GM12873 (cell line): ENCODE measurements at regions not wholly inside any gene's neighbourhood (a gene's known extent, or its start where the extent isn't known, plus 50 kb on each side); places are given as distances from the start of the nearest gene placed in this dataset.

ENCODE experiments used
- TF ChIP-seq, protein P1 (sequence below): IDR thresholded peaks from 2 replicates; pipeline ENCODE4 v1.5.1; 2012; ENCODE audit warnings: low read depth, mild to moderate bottlenecking, moderate library complexity, low read length, control low read depth; ENCODE audit not compliant: insufficient read depth; ENCODE audit errors: missing control alignments

DNA sequence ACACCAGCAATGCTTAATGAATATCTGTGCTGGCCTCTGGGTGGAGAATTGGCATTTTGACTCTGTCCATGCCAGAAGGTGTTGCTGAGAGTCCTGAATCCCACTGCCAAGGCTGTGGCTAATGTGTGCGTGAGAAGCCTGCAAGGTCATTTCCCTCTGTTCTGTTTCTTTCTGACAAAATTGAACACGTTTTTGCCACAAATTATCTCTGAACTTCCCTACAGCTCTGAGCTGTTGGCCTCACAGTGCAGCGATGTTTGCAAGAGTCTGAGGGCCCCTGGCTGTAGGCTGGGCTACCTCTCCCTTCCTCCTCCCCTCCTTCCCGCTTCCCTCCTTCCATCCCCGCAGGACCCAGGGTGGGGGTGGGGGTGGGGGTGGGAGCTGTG is 154.1 kb upstream of the HS6ST1 start:
- TF ChIP-seq, protein P1, sequence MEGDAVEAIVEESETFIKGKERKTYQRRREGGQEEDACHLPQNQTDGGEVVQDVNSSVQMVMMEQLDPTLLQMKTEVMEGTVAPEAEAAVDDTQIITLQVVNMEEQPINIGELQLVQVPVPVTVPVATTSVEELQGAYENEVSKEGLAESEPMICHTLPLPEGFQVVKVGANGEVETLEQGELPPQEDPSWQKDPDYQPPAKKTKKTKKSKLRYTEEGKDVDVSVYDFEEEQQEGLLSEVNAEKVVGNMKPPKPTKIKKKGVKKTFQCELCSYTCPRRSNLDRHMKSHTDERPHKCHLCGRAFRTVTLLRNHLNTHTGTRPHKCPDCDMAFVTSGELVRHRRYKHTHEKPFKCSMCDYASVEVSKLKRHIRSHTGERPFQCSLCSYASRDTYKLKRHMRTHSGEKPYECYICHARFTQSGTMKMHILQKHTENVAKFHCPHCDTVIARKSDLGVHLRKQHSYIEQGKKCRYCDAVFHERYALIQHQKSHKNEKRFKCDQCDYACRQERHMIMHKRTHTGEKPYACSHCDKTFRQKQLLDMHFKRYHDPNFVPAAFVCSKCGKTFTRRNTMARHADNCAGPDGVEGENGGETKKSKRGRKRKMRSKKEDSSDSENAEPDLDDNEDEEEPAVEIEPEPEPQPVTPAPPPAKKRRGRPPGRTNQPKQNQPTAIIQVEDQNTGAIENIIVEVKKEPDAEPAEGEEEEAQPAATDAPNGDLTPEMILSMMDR = no peak

DNA sequence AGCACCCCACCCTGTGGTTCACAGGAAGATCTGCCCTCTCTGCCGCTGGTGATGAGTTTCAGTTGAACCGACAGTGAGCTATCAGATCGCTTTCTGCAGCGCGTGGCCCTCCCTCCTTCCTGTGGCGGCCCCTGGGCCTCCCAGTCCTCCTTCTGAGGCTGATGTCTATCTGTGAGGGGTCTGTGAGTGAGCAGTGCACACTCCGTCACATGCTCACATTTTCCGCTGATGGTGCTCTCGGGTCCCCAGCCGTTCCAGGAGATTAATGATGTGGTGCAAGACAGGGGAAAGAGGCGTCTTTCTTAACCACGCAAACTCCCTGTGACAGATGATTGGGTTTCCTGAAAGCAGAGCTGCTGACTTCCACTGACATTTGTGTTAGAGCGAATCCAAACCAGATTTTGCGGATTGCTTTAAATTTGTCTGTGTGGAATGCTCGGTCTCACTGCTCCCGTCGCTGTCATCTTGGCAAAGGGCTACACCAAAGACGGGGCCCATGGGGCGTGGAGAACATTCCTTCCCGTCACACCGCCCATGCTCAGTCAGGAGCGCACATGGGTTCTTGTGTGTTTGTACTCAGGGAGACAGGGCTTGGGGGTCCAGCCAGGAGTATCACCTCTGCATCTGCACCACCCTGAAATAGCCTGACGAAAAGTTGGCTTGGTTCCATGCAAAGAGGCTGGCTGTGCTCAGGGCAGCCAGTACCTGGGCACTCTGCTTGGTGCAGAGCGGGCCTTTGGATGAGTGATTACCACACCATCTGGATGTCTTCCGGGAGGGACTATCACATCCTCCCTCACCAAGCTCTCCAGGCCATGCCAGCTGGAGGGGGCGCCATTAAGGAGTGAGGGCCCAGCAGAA is 154.7 kb upstream of the HS6ST1 start:
- TF ChIP-seq, protein P1 = no peak

DNA sequence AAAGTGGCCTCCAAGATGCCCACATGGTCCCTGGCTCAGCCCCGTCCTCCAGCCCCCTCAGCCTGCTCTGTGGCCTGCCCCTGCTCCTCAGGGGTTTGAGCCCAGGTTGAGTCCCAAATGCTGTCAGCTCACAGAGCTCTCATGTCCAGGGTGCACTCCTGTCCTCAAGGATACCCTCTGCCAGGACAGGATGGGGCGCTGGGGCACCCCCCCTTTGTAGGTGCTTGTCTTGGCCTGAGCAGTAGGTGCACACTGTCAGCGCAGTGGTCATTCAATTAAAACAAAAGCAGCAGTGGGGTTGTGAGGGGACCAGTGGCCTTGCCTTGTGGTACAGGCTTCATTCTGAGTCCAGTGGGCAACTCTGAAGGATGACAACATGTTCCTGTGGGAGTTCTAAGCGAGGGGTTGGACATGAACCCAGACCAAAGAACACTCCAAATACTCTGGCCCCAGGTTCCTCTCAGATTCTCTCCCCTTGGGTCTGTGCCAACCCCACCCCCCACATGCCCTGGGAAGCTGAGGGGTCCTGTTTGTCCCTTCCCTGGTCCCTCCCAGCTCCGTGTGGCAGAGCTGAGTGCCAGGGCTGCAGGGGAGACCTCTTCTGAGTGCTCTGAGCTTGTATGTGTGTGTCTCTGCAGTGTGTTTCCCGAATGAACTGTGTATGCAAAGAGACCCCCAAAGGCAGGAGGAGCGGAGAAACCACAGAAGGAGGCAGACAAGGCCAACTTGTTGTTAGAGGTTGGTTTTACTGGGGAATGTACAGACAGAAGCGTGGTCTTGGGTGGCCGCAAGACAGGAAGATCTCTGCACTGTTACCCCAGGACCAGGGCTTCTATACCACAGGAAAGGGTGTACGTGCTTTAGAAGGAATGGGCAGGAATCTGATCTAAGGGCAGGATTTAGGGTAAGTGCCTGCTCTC is 155.6 kb upstream of the HS6ST1 start:
- TF ChIP-seq, protein P1 = no peak

DNA sequence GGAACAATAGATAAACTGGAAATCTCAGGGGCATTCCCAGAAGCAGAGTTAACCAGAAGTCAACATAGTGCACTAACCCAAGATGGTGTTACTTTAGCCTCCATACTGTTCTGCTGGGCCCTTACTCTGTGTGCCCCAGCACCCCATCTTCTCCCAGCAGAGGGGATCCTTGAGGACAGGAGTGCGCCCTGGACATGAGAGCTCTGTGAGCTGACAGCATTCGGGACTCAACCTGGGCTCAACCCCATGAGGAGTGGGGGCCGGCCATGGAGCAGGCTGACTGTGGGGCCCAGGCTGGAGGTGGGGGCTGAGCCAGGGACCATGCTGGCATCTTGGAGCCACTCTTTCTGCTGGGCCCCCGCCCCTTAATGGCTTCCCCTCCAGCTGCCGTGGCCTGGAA is 156.3 kb upstream of the HS6ST1 start:
- TF ChIP-seq, protein P1 = no peak

DNA sequence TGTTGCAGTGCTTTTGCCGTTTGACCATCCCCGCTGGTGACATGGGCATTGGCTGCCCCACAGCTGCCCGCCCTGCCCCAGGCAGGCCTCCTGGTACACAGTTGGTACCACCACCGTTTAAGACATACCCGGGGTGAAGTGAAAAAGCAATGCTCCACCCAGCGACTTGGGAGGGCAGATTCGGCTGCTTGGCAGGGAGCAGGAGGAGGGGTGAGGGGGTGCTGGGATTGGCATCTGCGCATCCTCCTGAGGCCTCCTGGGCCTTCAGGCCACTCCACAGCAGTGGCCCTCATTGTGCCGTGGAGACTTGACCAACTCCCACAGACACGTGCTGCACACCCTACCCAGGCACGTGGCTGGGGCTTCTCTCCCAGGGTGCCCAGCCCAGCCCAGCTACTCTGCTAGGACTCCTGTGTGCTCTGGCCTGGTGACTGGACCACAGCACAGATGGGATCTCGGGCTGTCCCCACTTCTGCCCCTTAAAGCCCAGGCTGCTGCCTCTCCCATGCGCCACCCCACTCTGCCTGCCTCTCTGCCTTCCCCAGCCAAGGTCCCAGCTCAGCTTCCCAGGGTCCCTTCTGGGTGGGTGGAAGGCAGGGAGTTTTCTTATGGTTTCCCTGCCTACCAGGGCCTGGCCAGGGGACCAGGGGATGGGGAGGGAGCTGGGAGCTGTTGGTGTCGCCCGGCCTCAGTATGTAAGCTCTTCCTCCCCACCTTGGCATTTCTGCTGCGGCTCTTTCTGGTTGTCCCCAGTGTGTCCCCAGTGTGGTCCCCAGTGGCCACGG is 157.0 kb upstream of the HS6ST1 start:
- TF ChIP-seq, protein P1 = no peak

DNA sequence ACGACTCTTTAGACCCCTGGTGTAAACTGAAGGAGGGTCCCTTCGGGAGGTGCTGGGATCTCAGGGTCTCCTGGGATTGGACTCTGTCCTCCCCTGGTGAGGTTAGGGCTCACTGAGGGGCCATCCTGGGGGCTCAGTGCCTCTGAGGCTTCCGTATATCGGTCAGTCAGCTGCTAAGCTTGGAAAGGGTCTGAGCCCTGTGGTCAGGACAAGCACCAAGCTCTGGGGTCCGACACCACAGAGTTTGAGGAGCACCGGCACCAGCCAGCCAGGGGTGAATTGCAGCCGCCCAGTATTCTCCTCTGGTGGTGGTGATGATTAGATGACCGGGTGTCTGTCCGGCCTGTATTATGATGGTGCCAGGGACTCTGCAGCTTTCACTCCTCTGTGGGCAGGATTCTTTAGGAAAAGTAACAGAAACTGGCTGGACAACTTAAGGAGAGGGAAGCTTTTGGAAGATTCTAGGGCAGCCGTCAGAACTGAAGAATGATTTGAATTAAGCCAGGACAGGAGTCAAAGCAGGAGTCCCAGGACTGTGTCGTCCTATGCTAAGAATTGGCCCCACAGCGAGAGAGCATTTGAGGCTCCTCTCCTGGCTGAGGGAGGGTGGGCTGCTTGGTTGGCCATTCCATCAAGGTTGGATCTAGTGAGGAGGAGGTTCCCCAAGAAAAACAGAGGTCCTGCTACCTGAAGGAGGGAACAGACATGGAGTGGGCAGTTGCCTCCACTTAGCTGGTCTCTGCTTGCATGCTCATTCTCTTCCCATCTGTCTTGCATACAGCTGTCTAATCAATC is 158.6 kb upstream of the HS6ST1 start:
- TF ChIP-seq, protein P1 = no peak
